Loucy (cell line): ENCODE measurements at regions not wholly inside any gene's neighbourhood (a gene's known extent, or its start where the extent isn't known, plus 50 kb on each side); places are given as distances from the start of the nearest gene placed in this dataset.
"Not testable (repeated sequence)": the region's sequence is repeated elsewhere in the genome, so short reads cannot be mapped to it uniquely, and the experiment has no call there.

Experiments used
- H2AFZ ChIP-seq: fragments of 200-600 bp; sonication (generic); 2 replicates; pipeline ENCODE4 v1.6.0; 2016; ENCODE audit warnings: antibody characterized with exemption, mild to moderate bottlenecking, low read length, moderate library complexity
- H3F3A ChIP-seq: fragments of 200-600 bp; 2 replicates; pipeline ENCODE4 v1.6.0; 2016; ENCODE audit warnings: antibody characterized with exemption, low read depth, mild to moderate bottlenecking
- H3K27me3 ChIP-seq: fragments of 200-600 bp; sonication (generic); 2 replicates; pipeline ENCODE4 v1.6.1; 2014; ENCODE audit warnings: low read length, mild to moderate bottlenecking; ENCODE audit not compliant: insufficient read depth, poor library complexity, severe bottlenecking
- H3K36me3 ChIP-seq: fragments of 200-600 bp; sonication (generic); 2 replicates; pipeline ENCODE4 v1.6.1; 2016; ENCODE audit warnings: low read length; ENCODE audit not compliant: insufficient read depth
- H3K4me1 ChIP-seq: fragments of 200-600 bp; sonication (generic); 2 replicates; pipeline ENCODE4 v1.5.1; 2014; ENCODE audit warnings: low read length, mild to moderate bottlenecking; ENCODE audit not compliant: insufficient read depth, poor library complexity, severe bottlenecking
- H3K4me2 ChIP-seq: fragments of 200-600 bp; sonication (generic); 2 replicates; pipeline ENCODE4 v1.6.0; 2014; ENCODE audit warnings: antibody characterized with exemption, low read length, low read depth, mild to moderate bottlenecking; ENCODE audit not compliant: poor library complexity, severe bottlenecking
- H3K4me3 ChIP-seq: fragments of 200-600 bp; sonication (generic); 2 replicates; pipeline ENCODE4 v1.5.1; 2014; ENCODE audit warnings: low read length, mild to moderate bottlenecking, mixed read lengths; ENCODE audit not compliant: poor library complexity, severe bottlenecking
- H3K79me2 ChIP-seq: fragments of 200-600 bp; sonication (generic); 2 replicates; pipeline ENCODE4 v1.6.1; 2014; ENCODE audit warnings: low read length; ENCODE audit not compliant: insufficient read depth
- H3K9ac ChIP-seq: fragments of 200-600 bp; sonication (generic); 2 replicates; pipeline ENCODE4 v1.6.0; 2014; ENCODE audit warnings: mild to moderate bottlenecking, low read depth, low read length, moderate library complexity; ENCODE audit not compliant: poor library complexity, severe bottlenecking
- H3K9me2 ChIP-seq: fragments of 200-600 bp; sonication (generic); replicated peaks from 2 replicates; pipeline ENCODE4 v1.6.1; 2016; ENCODE audit warnings: low read depth, low read length, mixed read lengths
- H3K9me3 ChIP-seq: fragments of 200-600 bp; sonication (generic); 2 replicates; pipeline ENCODE4 v1.6.1; 2014; ENCODE audit warnings: mild to moderate bottlenecking, antibody characterized with exemption, low read length, low read depth; ENCODE audit not compliant: insufficient read depth
- H4K20me1 ChIP-seq: fragments of 200-600 bp; sonication (generic); 2 replicates; pipeline ENCODE4 v1.6.0; 2014; ENCODE audit warnings: antibody characterized with exemption, low read length, mild to moderate bottlenecking; ENCODE audit not compliant: insufficient read depth, poor library complexity, severe bottlenecking
- CTCF ChIP-seq: fragments of 200-600 bp; sonication (generic); conservative IDR thresholded peaks from 2 replicates; pipeline ENCODE4 v1.5.1; 2014; ENCODE audit warnings: mild to moderate bottlenecking, antibody characterized with exemption, low read length
- EZH2phosphoT487 ChIP-seq: fragments of 200-600 bp; IDR thresholded peaks from 2 replicates; pipeline ENCODE4 v1.6.1; 2018; ENCODE audit warnings: antibody characterized with exemption, mild to moderate bottlenecking, moderate library complexity, borderline replicate concordance

- Histone ChIP-seq H3K9me2 (no peaks in the 10 kb centered on the region), H2AFZ (no peak overlapping the region), H3K4me2 (no peak overlapping the region), H4K20me1 (no peaks in the 10 kb centered on the region), H3K36me3 (no peaks in the 10 kb centered on the region), H3K27me3 (no peaks in the 10 kb centered on the region), H3K4me1 (peaks cover 4% of the 10 kb centered on the region), H3K9me3 (peaks cover 3% of the 10 kb centered on the region; the same call in 1 of the 2 replicates), H3K9ac (no peak overlapping the region), H3K79me2 (no peaks in the 10 kb centered on the region), H3K4me3 (no peak overlapping the region), H3F3A (no peaks in the 10 kb centered on the region)
- no peak for TF ChIP-seq EZH2phosphoT487
- no peak for TF ChIP-seq CTCF
Observed at GRCh38 chr6:49205526-49205925, 257.5 kb downstream of the MMUT start.

- Histone ChIP-seq H3K9me3 (peaks cover 3% of the 10 kb centered on the region; the same call in 1 of the 2 replicates), H4K20me1 (no peaks in the 10 kb centered on the region), H3K4me2 (no peak overlapping the region), H3K9ac (no peak overlapping the region), H3K27me3 (no peaks in the 10 kb centered on the region), H3K4me3 (no peak overlapping the region), H3K36me3 (no peaks in the 10 kb centered on the region), H3K9me2 (no peaks in the 10 kb centered on the region), H2AFZ (no peak overlapping the region), H3K79me2 (no peaks in the 10 kb centered on the region), H3F3A (no peaks in the 10 kb centered on the region), H3K4me1 (peaks cover 4% of the 10 kb centered on the region)
- TF ChIP-seq CTCF (no peak), EZH2phosphoT487 (no peak)
Observed at GRCh38 chr6:49202924-49203536, 260.0 kb downstream of the MMUT start.

GRCh38 chr6:49198015-49198414, 265.0 kb downstream of the MMUT start:
- TF ChIP-seq EZH2phosphoT487: no peak
- TF ChIP-seq CTCF: no peak
- Histone ChIP-seq H3K4me1 (peaks cover 4% of the 10 kb centered on the region), H3K79me2 (no peaks in the 10 kb centered on the region), H3K4me2 (no peak overlapping the region), H3K27me3 (no peaks in the 10 kb centered on the region), H4K20me1 (no peaks in the 10 kb centered on the region), H2AFZ (no peak overlapping the region), H3K9ac (no peak overlapping the region), H3K9me3 (no peaks in the 10 kb centered on the region), H3K4me3 (no peak overlapping the region), H3F3A (no peaks in the 10 kb centered on the region), H3K36me3 (no peaks in the 10 kb centered on the region), H3K9me2 (no peaks in the 10 kb centered on the region)

GRCh38 chr6:49162379-49162778, 300.7 kb downstream of the MMUT start:
- H4K20me1 ChIP-seq, H3K4me3 ChIP-seq, H3K9me2 ChIP-seq, H3K9me3 ChIP-seq, H3K4me1 ChIP-seq, H3K4me2 ChIP-seq, H3K36me3 ChIP-seq, H3K27me3 ChIP-seq, H3K9ac ChIP-seq, H3K79me2 ChIP-seq, H2AFZ ChIP-seq, H3F3A ChIP-seq: not testable (repeated sequence)
